ENCODE measurements at regions not wholly inside any gene's neighbourhood (a gene's known extent, or its start where the extent isn't known, plus 50 kb on each side); places are given as distances from the start of the nearest gene placed in this dataset.

- H3K4me1 ChIP-seq, result no peaks in the 10 kb centered on the region
- TF ChIP-seq EP300 (IDR thresholded peaks at IDR 0.05; ENCODE audit: low read depth), result no peak
- TF ChIP-seq POLR2A (IDR thresholded peaks at IDR 0.05), result no peak
- no peak for TF ChIP-seq CTCF (IDR thresholded peaks at IDR 0.05)
- TF ChIP-seq POLR2AphosphoS5 (IDR thresholded peaks at IDR 0.05), result no peak
- WGBS, 2 donors (ENCODE audit: low coverage in 1 of 2), result 60 to 78% methylated on average over 1 to 4 of the region's 4 CpGs
- H3K9me3 ChIP-seq, result no peaks in the 10 kb centered on the region
- no peak for DNase-seq
- intact Hi-C loops (cut with DNase I; ENCODE audit: low total_unique reads) (no loop called here), in situ Hi-C loops (cut with MboI; ENCODE audit: low pct_ligation_motif_present in 1 of 4, low pct_unique_long_range_greater_than_20kb in 1 of 4, low sequenced_read_pairs in 3 of 4) (no loop called here)
- no peak overlapping the region for H3K27ac ChIP-seq
- H3K36me3 ChIP-seq, result no peaks in the 10 kb centered on the region
- no peaks in the 10 kb centered on the region for H3K27me3 ChIP-seq
- no peak overlapping the region for H3K4me3 ChIP-seq
These were observed 213.9 kb downstream of the CBLN1 start for GRCh38 chr16:49067776-49068175.

GRCh38 chr16:49061137-49061714 lies 220.4 kb downstream of the CBLN1 start:
- H3K4me1 ChIP-seq, result no peaks in the 10 kb centered on the region
- no peaks in the 10 kb centered on the region for H3K36me3 ChIP-seq
- H3K4me3 ChIP-seq, result no peak overlapping the region
- H3K9me3 ChIP-seq, result no peaks in the 10 kb centered on the region
- intact Hi-C loops (cut with DNase I; ENCODE audit: low total_unique reads), result no loop called here
- DNase-seq, result no peak
- no peak for TF ChIP-seq EP300 (IDR thresholded peaks at IDR 0.05; ENCODE audit: low read depth)
- TF ChIP-seq CTCF (IDR thresholded peaks at IDR 0.05), result no peak
- no peak for TF ChIP-seq POLR2A (IDR thresholded peaks at IDR 0.05)
- TF ChIP-seq POLR2AphosphoS5 (IDR thresholded peaks at IDR 0.05), result no peak
- no peak overlapping the region for H3K27ac ChIP-seq
- in situ Hi-C loops (cut with MboI; ENCODE audit: low pct_ligation_motif_present in 1 of 4, low pct_unique_long_range_greater_than_20kb in 1 of 4, low sequenced_read_pairs in 3 of 4), result no loop called here
- WGBS, 2 donors (ENCODE audit: low coverage in 1 of 2), result 14 to 89% methylated on average over 1 to 3 of the region's 3 CpGs
- no peaks in the 10 kb centered on the region for H3K27me3 ChIP-seq

GRCh38 chr16:49060728-49061127 lies 220.9 kb downstream of the CBLN1 start:
- no peak for DNase-seq
- Histone ChIP-seq H3K27ac (no peak overlapping the region), H3K4me1 (no peaks in the 10 kb centered on the region), H3K27me3 (no peaks in the 10 kb centered on the region), H3K4me3 (no peak overlapping the region), H3K9me3 (no peaks in the 10 kb centered on the region), H3K36me3 (no peaks in the 10 kb centered on the region)
- in situ Hi-C loops (cut with MboI; ENCODE audit: low pct_ligation_motif_present in 1 of 4, low pct_unique_long_range_greater_than_20kb in 1 of 4, low sequenced_read_pairs in 3 of 4) (no loop called here), intact Hi-C loops (cut with DNase I; ENCODE audit: low total_unique reads) (no loop called here)
- 40 to 50% methylated on average over 1 to 2 of the region's 2 CpGs for WGBS, 2 donors (ENCODE audit: low coverage in 1 of 2)
- TF ChIP-seq CTCF (IDR thresholded peaks at IDR 0.05) (no peak), POLR2AphosphoS5 (IDR thresholded peaks at IDR 0.05) (no peak), EP300 (IDR thresholded peaks at IDR 0.05; ENCODE audit: low read depth) (no peak), POLR2A (IDR thresholded peaks at IDR 0.05) (no peak)

GRCh38 chr16:49058382-49058781 lies 223.3 kb downstream of the CBLN1 start:
- Histone ChIP-seq H3K9me3 (no peaks in the 10 kb centered on the region), H3K36me3 (no peaks in the 10 kb centered on the region), H3K4me1 (no peaks in the 10 kb centered on the region), H3K27ac (no peak overlapping the region), H3K4me3 (no peak overlapping the region), H3K27me3 (no peaks in the 10 kb centered on the region)
- in situ Hi-C loops (cut with MboI; ENCODE audit: low pct_ligation_motif_present in 1 of 4, low pct_unique_long_range_greater_than_20kb in 1 of 4, low sequenced_read_pairs in 3 of 4), result no loop called here
- TF ChIP-seq POLR2A (IDR thresholded peaks at IDR 0.05), result no peak
- no peak for TF ChIP-seq EP300 (IDR thresholded peaks at IDR 0.05; ENCODE audit: low read depth)
- TF ChIP-seq POLR2AphosphoS5 (IDR thresholded peaks at IDR 0.05), result no peak
- TF ChIP-seq CTCF (IDR thresholded peaks at IDR 0.05), result no peak
- DNase-seq, result no peak
- intact Hi-C loops (cut with DNase I; ENCODE audit: low total_unique reads), result no loop called here
- 63 to 85% methylated on average over 2 of the region's 2 CpGs for WGBS, 2 donors (ENCODE audit: low coverage in 1 of 2)
